ELR (cell line): ENCODE measurements at regions not wholly inside any gene's neighbourhood (a gene's known extent, or its start where the extent isn't known, plus 50 kb on each side); places are given as distances from the start of the nearest gene placed in this dataset.
A peak's percentile ranks its signal among the peaks of the same experiment; 100 is the strongest.
"Not testable (repeated sequence)": the region's sequence is repeated elsewhere in the genome, so short reads cannot be mapped to it uniquely, and the experiment has no call there.

ENCODE experiments used
- DNase-seq: peaks from one replicate; pipeline ENCODE4 v3.0.0-alpha.2; 2015; ENCODE audit warnings: low read depth

DNA sequence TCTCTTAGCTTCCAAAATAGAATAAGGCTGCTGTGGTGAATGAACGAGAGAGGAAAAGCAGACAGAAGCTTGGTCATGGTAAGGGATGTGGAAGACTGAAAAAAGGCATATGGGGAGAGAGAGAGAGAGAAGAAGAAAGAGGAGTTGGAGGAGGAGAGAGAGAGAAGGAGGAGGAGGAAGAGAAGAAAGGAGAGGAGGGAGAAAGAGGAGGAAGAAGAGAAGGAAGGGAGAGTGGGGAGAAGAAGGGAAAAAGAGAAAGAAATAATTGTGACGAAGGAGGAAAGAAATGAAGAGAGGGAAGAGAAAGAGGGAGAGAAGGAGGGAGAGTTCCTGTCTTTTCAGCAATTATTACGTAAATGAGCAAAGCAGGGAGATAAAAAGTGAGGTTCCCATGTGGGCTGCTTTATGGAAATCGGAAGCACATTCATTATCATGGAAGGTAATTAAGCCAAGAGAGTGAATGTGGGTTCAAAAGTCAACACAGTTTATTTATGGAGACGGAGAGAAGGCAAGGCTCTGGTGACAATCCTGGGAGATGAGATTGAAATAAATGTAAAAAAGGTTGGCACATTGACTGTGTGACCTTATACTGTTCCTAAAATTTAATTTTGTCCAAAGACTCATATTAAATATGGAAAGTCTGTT, 611.2 kb downstream of the KIF4B start:
- no peak for DNase-seq

DNA sequence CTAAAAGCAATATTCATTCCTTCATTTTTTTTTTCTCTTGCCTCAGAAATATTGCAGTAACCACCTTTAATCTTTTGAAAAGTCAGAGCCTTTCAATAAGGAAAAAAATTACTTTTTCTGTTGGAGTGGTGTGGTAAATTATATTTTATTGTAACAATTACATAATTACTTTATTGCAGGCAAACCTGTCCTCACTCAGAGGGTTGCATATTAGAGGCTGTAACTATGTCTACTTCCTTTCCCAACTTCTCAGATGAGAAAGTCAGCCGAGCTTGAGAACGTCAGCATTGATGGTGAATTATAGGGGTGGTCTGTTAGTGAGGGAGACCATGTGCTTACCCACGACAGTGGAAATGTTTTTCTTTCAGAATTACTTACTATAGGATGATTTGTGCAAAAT, 611.8 kb downstream of the KIF4B start:
- DNase-seq, result no peak

DNA sequence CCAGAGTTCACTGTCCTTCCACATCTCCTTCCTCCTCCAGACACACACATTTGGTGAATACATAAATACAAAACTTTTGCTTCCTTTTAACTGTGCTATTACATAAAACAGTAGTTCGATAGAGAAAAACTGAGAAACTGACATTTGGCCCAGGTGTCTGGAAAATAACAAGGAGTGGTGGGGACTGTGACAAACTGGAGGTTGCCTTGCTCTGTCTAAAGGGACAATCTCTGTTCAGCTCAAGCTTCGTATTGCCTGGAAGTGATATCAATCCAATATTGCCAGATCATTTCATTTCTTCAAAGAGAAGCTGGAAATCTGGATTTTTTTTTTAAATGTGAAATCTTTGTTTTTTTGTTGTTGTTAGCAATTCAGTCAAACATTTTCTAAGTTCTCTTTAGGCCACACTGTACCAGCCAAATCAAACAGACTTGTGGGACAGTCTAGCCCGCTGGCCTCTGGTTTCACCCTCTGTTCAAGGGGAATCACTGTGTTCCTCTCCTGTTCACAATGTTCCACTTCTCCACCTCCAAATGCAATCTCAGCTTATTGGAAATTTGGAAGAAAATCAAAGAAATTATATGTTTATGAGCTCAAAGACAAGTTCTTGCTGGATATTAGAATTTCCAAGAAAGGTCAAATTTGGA, 612.5 kb downstream of the KIF4B start:
- no peak for DNase-seq

DNA sequence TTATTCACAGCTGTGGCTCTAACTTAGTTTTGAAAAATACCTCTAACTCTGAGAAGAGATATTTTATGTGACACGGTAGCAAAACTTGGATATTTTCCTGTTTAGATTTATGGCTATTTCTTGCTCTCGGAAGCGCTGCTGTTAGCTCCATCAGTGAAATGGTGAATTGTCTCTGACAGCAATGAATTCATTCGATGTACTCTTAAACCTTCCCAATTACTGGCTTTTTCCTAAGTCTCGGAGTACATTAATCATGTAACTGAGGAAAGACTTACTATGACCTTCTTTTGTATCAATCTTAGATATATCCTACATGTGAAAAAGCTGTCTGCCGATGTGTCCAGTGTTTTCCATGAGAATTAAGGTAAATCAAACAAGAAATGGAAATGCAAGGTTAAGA, 613.0 kb downstream of the KIF4B start:
- DNase-seq, result no peak

DNA sequence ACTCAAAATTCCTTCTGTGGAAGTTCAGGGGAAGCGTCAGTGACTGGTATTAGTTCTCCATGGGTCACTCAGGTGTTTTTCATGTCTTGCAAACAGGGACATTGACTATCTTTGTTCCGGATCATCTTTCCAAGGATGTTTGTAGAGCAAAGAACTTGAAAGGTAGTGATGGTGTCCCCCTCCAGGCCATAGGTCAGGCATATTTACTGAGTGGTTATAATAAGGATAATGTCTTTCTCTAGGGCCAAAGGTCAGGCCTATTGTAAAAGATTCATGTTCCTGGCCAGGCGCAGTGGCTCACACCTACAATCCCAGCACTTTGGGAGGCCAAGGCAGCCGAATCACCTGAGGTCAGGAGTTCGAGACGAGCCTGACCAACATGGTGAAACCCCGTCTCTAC, 614.8 kb downstream of the KIF4B start:
- no peak for DNase-seq

DNA sequence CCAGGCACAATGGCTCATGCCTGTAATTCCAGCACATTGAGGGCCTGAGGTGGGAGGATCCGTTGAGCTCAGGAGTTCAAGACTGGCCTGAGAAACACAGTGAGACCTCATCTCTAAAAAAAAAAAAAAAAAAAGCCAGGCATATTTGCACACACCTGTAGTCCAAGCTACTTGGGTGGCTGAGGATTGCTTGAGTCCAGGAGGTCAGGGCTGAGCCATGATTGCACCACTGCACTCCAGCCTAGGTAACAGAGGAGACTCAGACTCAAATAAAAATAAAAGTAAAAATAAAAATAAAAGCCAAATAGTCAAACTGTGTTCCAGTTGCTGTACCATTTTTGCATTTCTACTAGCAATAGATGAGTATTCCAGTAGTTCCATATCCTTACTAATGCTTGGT, 616.0 kb downstream of the KIF4B start:
- DNase-seq, result no peak

DNA sequence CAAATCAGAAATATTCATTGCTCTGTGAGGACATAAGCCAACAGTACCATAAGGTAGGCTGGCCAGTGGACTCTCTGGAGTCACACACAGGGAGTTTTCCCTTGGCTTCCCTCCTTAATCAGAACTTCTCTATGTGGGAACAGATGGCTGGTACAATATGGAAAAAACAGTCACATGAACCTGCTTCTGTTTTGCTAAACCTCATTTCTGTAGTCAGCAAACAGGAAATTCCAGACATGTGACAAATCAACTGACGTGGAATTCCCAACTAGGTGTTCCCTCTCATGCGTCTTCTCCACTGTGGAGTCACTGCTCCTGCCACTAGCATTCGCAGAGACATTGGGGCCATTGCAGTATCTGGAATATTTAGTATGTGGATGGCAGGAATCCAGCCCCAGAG, 617.6 kb downstream of the KIF4B start:
- peak; percentile 4 for DNase-seq

DNA sequence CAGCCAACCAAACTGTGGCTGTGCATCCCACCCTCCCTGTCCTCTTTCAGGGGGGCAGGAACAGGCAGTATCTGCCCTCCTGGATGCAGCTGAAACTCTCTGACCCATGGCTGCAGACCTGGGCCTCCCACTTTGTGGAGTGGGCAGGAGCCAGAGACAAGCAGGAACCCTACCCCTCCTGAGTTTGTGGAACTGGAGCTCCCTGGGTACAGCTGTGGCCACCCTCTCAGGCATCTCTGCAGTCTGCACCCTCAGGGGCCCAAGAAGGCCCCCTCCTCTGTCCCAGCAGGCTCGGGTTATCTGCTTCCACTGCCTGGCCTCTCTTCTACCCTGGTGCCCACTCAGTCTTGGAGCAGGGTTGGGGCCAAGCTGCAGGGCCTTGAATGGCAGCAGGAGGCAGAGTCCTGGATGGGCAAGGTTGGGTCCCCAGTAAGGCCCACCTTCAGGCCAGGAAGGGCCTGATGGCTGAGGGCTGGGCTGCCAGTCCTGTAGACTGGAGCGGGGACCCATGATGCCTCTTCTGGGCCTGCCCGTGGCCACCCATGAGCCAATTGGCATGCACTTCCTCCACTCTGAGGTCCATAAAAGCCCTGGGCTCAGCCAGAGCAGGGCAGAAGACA, 619.9 kb downstream of the KIF4B start:
- no peak for DNase-seq

DNA sequence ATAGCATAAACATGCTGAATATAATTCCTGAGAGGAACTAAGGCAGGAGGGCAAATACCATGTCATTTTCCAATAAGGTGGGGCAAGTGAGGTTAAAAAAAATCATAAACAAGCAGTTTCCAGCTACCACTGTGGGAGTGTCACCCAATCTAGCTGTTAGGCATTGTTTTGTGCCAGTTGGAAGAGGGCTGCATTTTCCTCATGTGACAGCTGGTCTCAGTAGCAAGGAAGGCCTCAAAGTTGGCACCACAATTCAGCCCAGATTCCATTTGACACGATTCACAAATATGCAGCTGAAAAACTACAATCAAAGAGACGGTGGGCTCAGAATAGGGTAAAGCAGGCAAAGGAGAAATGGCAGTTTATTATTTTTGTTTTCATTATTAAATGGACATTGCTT, 636.1 kb downstream of the KIF4B start:
- DNase-seq, result no peak

DNA sequence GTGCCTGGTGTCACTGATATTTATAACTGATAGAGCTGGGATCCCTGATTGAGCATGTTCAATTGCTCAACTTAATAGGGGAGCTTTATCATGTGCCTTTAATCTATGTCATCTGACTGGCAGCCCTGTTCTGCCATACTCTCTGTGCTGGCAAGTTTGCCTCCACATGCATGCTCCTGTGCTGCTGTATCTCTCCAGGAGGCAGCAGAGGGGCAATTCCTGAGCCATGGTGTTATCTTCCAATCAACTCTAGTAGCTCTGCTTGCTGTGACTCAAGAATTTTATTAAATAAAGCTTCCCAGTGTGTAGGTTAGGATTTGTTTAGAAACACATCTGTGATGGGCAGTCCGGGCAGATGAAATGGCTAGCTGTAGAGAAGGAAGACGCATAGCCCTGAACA, 642.0 kb downstream of the KIF4B start:
- no peak for DNase-seq

DNA sequence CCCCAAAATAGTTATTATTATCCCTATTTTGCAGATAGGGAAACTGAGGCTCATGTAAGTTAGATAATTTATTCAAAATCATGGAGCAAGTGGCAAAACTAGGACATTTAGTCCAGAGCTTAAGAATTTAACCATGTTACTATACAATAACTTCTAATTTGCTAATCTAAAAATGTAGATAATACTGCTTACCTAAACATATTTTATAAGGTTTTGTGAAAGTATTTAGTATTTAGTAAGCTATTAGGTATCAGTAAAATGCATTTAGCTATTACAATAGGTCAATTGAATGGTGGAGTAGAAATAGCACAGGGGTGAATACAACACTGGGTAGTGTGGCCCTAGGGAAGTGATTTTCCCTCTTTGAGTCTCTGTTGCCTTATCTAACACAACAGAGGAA, 648.3 kb downstream of the KIF4B start:
- DNase-seq, result no peak

DNA sequence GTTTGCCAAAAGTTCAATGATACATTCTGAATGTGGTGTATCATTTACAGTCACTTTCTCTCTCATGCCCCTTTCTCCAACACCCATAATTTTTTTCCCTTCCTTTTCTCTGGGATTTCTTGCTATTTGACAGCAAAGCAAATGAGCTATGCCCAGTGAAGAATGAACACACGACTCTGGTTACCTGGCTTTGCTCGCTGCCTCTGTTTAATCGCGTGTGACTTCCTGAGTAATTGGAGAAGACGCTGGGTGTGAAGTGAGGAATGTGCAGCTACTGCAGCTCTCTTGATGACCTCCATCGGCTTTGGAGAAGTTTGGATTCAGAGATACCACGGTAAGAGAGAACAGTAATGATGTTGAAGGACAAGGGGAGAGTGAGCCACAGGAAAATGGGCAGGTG, 651.8 kb downstream of the KIF4B start:
- no peak for DNase-seq

DNA sequence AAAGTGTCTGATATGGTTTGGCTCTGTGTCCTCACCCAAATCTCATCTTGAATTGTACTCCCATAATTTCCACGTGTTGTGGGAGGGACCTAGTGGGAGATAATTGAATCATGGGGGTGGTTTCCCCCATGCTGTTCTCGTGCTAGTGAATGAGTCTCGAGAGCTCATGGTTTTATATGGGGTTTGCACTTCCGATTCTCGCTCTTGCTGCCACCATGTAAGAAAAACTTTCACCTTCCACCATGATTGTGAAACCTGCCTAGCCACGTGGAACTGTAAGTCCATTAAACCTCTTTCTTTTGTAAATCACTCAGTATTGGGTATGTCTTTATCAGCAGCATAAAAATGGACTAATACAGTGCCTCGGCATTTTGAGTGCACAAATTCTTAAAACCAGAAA, 655.0 kb upstream of the SGCD start:
- not testable (repeated sequence) for DNase-seq

DNA sequence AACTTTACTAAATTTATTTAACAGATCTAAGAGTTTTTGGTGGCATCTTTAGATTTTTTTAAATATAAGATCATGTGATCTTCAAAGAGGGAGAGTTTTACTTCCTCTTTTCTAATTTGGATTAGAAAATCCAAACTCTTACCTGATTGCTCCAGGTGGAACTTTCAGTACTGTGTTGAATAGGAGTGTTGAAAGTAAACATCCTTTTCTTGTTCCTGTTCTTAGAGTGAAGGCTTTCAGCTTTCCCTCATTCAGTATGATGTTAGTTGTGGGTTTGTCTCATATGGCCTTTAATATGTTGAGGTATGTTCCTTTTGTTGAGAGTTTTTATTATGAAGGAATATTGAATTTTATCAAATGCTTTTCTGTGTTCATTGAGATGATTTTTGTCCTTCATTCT, 650.0 kb upstream of the SGCD start:
- no peak for DNase-seq

DNA sequence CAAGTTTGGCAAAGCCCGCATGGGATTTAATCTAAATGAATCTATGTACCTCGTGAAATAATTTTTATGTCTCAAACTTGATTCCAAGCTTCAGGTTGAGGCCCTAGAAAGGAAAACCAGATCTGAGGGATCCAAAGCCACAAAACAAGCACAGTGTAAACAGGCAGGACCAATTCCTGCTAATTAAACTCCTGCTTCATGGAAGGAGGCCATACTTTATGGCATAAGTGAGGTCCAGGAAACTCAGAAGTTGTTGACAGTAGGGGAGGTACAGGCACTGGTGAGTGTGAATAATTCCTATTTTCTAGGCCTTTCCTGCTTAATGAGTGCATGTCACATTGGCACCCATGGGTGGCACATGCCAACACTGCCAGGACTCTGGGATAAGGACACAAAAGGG, 648.6 kb upstream of the SGCD start:
- DNase-seq, result no peak

DNA sequence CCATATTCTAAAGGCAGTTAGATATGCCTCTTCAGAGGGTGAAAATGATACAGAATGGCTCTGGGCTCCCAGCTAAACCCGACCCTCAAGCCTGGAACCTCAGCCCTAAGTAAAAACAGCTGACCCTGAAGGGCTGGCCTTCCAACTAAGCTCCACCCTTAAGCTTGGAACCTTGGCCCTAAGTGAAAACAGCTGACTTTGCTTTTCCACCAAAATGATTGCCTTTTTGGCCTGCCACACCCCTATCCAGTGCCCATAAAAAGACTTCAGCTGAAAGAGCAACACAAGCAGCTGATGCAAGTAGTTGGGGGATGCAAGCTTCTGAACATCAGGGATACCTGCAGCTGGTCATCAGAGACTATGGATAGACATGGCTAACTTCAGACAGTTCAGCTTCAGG, 647.4 kb upstream of the SGCD start:
- DNase-seq, result no peak

DNA sequence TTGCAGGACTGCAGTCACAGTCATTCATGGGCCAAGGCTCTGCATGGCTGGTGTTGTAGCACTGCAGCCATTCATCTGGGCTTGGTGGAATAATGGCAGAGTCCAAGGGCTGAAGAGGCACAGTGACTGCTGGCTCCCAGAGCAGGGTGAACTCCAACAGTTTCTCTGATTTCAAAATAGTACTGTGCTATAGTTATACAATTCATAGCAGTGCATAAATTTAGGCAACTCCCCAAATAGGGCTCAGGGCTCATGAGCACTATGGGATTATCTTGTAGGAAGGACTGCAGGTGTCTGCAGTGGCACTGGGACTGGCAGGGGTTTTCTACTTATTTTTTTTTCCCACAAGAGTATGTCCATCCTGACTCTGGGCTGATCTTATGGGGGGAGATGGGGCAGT, 642.5 kb upstream of the SGCD start:
- no peak for DNase-seq

DNA sequence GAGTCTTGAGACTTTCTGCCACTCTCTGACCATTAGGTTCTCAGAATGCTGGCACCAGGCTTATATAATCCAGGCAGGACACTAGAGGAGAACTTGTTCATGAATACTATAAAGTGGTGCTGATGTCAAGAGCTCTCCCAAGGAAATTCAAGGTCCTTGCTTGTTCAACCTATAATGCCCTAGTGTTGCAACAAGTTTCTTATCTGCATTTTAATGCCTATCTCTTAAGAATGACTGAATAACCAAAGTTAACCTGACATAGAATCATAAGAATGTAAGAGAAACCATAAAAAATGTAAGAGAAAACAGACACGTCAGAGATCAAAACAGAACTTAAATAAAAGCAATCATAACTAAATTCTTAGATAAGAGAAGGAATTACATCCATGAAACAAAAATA, 640.8 kb upstream of the SGCD start:
- DNase-seq, result no peak

DNA sequence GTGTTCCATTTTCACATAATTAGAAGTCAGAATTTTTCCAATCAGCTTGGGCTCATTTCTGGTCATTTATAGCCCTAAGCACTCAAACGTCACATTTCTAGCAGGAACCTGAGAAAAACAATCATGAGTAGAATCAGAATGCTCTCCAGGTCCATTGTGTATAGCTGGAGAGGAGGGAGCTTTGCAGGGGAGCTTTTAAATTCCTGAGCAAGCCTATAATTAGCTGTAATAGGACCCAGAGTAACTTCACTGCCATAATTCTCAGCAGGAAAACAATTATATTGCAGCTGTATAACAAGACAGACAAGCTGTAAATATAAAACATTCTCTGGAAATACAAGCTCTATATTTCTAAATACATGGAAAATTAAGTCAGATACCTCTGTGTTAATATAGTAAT, 637.6 kb upstream of the SGCD start:
- no peak for DNase-seq

DNA sequence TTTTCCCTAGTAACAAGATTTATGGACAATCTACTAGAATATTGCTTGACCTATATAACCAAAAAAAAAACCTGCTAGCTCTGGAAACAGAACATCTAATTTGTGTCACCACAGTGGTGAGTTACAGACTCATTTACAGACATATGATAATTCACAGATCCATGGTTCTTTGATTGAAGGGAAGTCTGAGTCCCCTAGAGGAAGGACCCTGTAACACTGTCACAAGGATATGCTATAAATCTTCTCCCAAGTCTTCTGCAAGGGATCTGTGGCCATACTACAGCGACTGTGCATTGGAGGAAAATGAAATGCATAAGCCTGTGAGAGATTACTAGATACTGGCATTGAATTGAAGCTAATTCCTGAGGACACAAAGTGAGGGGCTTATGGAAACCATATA, 630.6 kb upstream of the SGCD start:
- no peak for DNase-seq

DNA sequence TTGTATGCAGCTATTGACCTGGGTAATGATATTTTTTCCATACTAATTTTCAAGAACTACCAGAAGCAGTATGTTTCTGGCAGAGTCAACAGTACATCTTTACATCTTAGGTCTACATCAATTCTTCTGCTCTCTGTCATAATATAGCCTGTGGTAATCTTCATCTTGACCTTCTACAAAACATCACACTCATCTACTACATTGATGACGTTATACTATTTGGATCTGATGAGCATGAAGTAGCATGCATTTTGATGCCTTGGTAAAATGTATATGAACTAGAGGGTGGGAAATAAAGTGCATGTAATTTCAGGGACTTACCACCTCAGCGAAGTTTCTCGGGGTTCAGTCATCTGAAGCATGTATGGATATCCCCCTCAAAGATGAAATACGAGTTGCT, 629.7 kb upstream of the SGCD start:
- DNase-seq, result no peak

DNA sequence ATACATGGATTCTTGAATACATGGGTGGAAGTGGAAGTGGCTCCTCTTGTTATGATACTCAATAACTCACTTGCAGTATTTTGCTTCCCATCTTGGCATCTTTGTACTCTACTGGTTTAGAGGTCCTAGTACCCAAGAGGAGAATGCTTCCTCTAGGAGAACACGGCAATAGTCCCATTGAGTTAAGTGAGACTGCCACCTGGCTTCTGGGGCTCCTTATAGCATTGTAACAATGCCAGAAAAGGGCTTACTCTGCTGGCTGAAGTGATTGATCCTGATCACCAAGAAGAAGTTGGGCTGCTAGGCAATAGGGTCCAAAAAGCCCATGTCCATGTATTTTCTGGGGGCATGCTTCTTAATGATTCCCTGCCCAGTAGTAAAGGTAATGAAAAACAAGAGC, 627.6 kb upstream of the SGCD start:
- no peak for DNase-seq

DNA sequence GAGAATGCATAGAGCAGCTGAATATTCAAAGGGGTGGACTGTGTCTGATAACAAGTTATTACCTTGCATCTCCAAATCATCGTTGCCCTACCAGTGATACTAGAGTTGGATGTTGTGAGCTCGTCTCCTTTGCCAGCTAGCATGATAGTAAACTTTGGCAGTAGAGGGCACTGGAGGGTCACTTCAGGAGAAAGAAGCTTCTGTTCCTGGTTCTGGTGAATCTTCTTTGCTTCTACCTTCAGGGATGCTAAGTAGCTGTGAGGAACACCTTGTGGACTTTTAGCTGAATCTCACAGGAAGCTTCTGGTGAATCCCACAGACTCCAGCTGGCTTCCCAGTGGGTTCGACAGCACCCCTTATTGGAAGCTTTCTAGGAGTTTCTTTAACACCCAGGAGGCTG, 626.6 kb upstream of the SGCD start:
- no peak for DNase-seq

DNA sequence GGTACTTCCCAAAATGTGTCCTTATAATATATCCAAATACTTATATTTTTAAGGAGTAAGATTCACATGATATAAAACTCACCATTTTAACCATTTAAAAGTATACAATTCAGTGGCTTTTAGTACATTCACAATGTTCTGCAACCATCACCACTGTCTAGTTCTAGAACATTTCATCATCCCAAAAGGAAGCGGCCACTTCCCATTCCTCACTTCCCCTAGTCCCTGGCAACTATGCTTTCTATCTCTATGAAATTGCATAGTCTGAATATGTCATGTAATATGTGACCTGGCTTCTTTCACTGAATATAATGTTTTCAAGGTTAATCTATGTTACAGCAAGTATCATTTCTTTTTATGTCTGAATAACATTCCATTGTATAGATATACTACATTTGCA, 615.1 kb upstream of the SGCD start:
- no peak for DNase-seq
